ENCODE measurements at regions not wholly inside any gene's neighbourhood (a gene's known extent, or its start where the extent isn't known, plus 50 kb on each side); places are given as distances from the start of the nearest gene placed in this dataset.

DNA sequence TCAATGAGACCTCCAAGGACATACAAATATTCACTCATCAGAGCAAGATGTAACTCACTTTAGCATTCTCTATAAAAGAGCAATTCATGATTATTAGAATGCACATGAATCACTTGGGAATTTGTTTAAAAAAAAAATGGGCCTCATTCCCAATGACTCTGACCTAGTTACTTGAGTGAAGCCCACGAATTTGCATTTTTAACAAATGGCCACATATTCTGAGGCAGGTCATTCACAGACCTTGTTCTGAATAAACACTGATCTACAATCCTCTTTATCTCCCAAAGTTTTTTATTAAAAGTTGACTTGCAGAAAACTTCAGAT, 255.1 kb upstream of the VEGFC start:
- peak in 1 of 2 experiments; percentile 14 for DNase-seq (ENCODE audit: low read depth in 2 of 2)

GRCh38 chr4:177051473-177052060, 258.1 kb upstream of the NEIL3 start:
- no peak for DNase-seq (ENCODE audit: low read depth in 2 of 2)

DNA sequence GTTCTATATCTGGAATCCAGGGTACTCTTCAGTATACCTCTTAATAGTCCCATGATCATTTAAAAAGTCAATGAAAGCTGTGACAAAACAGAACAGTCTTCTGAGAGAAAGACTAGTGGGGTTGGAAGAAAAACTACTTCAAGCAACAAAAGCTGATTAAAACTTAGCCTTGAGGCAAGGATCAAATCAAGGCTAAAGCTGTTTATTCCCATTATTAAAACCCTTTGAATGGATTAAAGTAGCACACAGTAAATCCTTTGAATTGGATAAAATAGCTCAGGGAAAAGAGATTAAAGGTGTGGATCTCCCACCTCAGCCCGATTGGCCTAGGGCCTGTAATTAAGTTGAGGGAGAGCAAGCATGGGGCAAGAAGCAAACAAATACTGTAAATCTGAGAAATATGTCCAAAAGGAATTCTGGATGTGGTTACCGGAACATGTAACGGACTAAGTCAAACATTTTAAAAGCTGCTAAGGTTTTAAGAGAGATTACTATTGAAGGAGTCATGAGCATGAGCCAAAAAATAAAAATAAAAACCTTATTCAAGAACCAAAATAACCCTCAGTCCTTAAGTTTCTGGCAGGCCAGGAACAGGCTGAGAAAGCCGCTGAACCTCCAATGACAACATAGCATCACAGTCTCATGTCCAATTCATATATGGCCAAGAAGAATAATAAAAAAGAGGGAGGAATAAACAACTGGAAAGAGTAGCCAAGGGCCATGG, 257.3 kb upstream of the NEIL3 start:
- no peak for DNase-seq (ENCODE audit: low read depth in 2 of 2)

GRCh38 chr4:177057186-177057585, 252.5 kb upstream of the NEIL3 start:
- no peak for DNase-seq (ENCODE audit: low read depth in 2 of 2)

- DNase-seq (ENCODE audit: low read depth in 2 of 2) = no peak
These were observed 245.6 kb upstream of the NEIL3 start for GRCh38 chr4:177064116-177064515.

DNA sequence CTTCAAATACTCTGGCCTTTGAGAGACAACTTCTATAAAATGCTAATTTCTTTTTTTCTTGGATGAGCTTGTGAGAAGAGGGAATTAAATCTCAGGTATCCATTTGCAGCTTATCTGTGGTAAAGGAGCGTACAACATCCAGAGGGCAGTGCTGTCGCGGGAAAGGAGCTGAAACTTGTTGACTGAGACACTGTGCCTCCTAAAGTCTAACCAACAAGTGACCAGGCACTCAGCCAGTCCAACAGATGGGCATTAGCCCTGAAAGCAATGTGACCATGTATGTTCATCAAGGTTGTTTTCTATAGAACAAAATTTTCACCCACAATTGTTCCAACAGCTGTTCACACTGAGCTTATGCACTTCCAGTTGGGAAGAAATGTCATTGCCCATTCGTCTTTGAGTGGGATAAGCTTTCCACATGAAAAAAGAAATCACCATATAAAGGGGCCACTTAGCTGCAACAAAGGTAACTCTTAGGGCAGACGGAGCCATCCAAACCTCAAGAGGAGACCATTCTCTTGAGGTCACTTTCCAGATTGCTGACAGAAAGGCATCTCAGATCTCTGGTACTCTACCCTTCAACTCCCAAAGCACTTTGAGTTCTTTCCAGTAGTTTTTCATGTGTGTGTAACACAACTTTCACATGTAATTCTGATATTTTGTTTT, 244.8 kb upstream of the NEIL3 start:
- DNase-seq (ENCODE audit: low read depth in 2 of 2) = no peak

GRCh38 chr4:177066746-177067145, 242.9 kb upstream of the NEIL3 start:
- DNase-seq (ENCODE audit: low read depth in 2 of 2) = no peak

DNA sequence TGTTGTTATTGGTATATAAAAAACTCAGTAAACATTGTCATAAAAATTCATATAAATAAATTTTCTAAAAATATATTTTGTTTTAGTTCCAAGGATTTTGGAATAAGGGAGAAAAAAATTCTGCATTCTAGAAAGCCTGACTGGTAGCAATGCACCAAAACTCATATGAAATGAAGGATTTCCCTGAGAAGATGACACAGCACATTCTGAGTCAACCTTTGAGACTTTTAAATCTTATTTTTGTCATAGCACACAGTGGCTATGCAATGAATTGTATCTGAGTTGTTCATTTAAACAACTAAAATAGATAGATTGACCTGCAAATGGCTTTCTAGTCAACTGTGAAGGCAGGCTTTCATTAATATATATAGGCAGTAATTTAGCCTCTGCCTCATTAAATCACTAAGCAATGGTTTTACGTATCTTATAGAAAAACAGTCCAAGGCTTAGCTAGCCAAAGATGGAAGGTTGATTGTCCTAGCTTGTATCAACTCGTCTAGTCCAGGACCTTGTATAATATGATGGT, 239.1 kb upstream of the NEIL3 start:
- no peak for DNase-seq (ENCODE audit: low read depth in 2 of 2)

DNA sequence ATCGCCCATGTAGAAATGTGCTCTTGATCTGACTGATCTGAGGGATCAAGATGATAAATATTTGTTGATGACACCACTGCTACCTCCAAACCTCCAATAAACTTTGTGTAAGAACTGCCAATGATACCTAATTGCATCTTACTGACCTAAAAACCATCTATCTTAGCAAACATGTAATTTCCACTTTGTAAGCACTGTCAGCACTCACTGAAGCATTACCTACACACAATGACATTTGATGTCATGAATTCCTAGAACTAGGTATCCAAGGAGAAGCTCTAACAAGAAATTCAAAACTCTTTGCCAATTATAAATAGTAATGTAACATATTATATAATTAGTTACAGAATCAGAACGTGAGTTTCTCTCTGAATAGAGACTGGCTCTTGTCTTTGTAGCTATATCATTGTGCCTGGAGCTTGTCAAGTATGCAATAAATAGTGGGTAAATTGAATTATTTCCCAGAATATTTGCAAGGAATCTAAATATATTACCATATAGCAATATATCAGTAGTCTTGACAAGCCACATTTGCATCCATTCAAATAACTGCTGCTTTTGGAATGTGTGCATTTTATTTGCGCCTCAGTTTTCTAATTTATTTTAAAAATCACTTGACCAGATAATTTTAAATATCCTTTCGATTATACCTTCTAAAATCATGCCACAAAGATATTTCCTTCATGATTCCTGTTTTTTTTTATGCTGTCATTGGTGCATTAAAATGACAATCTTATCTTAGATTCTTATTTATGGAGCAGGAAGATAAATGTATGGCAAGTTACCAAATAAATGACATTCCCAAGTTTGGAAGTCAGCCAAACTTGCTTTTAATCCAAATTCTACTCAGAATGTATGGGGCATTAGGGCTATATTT, 232.3 kb upstream of the NEIL3 start:
- peak; percentile 20 to 25 for DNase-seq (ENCODE audit: low read depth in 2 of 2)

DNA sequence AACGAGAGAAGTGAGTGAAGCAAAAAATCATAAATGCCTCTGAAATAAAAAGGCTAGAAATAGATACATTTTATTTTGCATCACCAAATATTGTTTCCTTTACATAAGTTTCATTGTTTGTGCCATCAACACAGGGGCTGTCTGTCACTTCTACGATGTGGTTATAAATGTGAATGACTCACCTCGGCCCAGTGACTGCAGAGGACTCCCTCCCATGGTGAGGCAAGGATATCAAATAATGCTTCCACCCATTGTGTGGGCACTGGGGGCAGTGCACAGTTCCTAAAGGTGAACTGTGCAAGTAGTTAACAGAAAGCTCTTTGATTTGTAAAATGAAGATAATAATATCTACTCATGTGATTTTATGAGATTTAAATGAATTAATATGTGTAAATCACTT, 230.3 kb upstream of the NEIL3 start:
- no peak for DNase-seq (ENCODE audit: low read depth in 2 of 2)

- no peak for DNase-seq (ENCODE audit: low read depth in 2 of 2)
These were observed 229.3 kb upstream of the NEIL3 start for GRCh38 chr4:177080388-177080787.

DNA sequence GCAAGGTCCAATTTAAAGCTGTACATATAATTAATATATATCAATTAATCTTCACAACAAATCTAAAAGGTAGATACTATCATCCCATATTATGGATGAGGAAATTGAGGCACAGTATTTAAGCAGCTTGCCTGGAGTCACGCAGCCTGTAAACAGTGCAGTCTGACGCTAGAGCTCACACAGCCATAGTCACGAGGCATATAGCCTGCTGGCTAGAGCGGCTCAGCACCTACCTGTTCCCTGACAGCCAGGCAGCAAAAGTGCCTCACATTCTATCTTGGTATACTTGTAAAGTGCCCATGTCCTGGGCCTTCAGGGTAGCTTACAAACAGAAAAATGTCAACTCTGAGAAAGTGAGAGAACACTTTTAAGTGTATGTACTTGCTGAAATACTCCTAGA, 222.6 kb upstream of the NEIL3 start:
- no peak for DNase-seq (ENCODE audit: low read depth in 2 of 2)

GRCh38 chr4:177087499-177087898, 222.2 kb upstream of the NEIL3 start:
- DNase-seq (ENCODE audit: low read depth in 2 of 2) = no peak

DNA sequence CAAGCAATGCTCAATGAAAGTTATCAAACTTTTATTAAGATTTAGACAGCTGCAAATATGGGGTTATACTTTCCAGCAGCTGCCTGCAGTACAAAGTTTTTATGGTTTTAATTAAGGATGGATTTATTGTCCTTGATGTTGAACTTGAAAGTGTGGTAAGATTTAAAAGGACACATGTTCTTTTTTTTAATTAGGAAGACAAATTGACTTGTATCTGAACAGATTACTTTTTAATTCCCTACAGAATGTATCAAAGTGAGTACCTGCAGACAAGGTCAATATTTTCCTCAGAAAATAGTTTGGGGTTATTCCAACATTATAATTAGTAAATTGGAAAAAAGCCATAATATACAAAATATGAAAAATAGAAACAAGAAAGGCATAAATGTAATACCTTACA, 218.2 kb upstream of the NEIL3 start:
- no peak for DNase-seq (ENCODE audit: low read depth in 2 of 2)

GRCh38 chr4:177092807-177093206, 216.9 kb upstream of the NEIL3 start:
- no peak for DNase-seq (ENCODE audit: low read depth in 2 of 2)

DNA sequence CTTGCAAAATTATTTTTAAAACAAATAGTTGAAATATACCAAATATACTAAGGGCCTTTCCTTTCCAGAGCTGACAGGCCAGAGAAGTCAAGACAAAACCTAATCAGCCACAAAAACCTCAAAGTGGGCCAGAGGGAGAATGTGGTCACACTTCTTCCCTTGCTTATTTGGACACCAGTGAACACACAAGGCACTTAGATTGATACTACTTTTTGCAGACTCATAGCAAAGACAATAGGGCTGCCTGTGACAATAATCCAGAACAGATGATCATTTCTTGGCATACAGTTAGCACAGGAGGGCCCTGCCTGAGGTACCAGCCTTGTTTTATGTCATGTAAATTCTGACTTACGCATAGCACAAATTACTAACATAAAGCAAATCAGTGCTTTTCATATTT, 215.7 kb upstream of the NEIL3 start:
- no peak for DNase-seq (ENCODE audit: low read depth in 2 of 2)

GRCh38 chr4:177097291-177097690, 212.4 kb upstream of the NEIL3 start:
- no peak for DNase-seq (ENCODE audit: low read depth in 2 of 2)

DNA sequence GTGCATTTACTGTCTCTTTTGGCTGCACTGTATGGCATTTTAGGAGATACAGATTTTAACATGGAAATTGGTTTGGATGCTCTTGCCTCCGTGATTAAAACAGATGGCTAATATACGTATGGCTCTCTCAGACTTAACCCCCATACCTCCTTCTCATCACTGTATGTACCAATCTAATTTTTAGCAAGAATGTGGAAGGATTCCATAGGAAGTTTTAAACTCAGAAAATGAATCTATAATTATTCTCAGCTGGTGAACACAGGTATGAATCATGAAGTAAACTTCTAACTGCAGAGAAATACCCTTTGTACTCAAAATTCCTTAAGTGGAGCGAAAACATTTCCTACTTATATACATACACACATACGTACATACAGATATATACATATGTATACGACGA, 210.5 kb upstream of the NEIL3 start:
- peak; percentile 29 to 32 for DNase-seq (ENCODE audit: low read depth in 2 of 2)

DNA sequence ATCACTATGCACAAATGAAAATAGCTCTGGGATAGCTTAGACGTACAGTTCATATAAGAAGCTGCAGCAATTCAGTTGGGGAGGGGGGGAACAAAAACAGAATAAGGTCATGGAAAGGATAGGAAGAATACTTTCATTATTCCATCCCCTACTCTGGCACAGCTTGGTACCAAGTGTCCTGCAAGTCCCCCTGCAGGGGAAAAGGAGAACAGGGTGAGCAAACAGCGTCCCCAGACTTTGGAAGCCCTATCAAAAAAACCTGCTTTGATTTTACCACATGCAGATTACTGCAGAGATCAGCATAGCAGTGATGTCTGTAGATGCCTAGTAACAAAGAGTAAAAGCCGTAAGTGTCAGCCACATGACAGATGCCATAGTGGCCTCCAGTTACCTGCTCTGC, 209.4 kb upstream of the NEIL3 start:
- DNase-seq (ENCODE audit: low read depth in 2 of 2) = no peak

GRCh38 chr4:177103619-177104018, 206.1 kb upstream of the NEIL3 start:
- no peak for DNase-seq (ENCODE audit: low read depth in 2 of 2)

DNA sequence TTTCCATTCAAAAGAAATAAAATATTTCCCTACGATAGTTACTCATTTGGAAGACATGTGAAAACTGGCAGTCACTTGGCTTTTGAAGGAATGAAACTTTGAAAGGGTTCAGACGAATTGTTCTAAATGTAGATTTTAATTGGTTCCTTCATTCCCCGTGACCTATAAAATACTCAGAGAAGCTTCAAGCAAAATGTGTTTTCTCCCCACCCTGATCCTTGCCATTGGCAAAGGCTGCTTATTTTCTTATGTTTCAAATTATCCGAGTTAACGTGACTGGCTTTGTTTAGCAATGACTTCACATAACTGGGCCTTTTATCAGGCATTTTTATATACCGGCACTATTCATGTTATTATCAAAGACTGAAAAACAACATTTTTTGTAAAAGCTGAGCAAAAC, 204.1 kb upstream of the NEIL3 start:
- no peak for DNase-seq (ENCODE audit: low read depth in 2 of 2)

DNA sequence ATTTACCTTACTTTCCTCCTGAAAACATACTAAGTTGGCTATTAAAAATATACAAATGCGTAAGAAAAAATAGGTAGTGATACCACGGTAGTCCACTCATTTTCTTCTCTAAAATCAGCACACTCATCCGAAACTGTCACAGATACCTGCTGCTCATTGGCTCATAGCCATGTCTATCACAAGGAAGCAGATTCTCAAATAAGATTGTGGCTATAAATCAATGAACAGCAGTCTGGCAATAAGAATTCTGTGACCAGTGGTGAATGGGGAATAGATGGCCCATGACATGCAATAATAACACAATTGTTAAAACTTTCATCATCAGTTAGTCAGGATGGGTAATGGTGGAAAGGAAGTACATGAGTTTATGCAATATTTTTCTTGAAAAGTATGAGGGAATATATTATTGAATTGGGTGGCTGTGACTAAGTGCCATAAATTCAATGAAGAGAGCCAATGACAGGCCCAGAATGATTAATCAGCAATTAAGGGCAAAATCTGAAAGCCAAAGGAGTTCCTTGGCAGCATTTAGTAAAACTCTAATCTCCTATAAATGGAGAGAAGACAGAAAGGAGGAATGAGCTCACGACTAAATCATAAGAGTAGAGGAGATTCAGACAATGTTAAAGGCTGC, 202.3 kb upstream of the NEIL3 start:
- peak; percentile 72 to 73 for DNase-seq (ENCODE audit: low read depth in 2 of 2)
